ENCODE measurements at regions not wholly inside any gene's neighbourhood (a gene's known extent, or its start where the extent isn't known, plus 50 kb on each side); places are given as distances from the start of the nearest gene placed in this dataset.
"Not testable (repeated sequence)": the region's sequence is repeated elsewhere in the genome, so short reads cannot be mapped to it uniquely, and the experiment has no call there.

DNA sequence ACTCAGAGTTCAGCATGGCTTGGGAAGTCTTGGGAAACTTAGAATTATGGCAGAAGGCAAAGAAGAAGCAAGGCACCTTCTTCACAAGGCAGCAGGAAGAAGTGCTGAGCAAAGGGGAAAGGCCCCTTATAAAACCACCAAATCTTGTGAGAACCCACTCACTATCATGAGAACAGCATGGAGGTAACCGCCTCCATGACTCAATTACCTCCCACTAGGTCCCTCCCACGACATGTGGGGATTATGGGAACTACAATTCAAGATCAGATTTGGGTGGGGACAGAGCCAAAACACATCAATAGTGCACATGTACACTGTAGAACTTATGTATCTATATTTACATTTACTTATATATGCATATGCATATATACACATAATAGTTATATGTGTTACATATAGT, 565.3 kb upstream of the NR2F2 start:
- no peak for DNase-seq (ENCODE audit: low read depth in 3 of 3, low spot score in 1 of 3)

DNA sequence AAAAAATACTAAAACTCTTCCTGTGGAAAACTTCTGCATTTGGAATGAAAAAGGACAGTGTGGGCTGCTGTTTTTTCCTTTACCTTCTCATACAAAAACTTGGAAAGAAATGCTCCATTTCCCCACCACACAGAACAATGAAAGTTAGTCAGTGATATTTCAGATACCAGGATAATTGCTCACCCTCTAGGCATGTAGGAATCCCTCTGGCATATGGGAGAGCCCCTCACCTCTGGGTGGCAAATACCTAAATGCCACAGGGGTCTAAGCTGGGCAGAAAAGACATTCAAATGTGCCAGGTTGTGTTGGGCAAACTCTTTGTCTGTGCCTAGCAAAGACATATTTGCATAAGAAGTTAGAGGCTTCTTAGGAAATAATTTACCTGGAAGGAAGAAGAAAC, 560.3 kb upstream of the NR2F2 start:
- no peak for DNase-seq (ENCODE audit: low read depth in 3 of 3, low spot score in 1 of 3)

DNA sequence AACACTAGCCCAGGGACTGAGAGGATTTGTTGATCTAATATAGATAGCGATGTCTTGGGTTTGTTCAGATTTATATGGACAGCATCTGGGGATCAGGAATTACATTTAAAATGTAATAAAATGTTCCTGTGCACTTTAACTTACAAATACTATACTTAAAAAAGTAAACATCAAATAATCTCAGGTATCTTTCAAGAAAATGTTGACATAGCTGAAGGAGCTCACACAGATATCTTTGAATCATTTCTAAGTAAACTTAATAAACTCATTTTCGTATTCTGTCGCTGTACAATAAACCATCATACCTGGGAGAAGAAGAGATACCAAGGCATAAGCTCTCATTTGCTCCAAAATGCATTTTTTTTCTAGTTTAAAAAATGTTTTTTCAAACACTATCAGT, 557.5 kb upstream of the NR2F2 start:
- DNase-seq (ENCODE audit: low read depth in 3 of 3, low spot score in 1 of 3) = no peak

DNA sequence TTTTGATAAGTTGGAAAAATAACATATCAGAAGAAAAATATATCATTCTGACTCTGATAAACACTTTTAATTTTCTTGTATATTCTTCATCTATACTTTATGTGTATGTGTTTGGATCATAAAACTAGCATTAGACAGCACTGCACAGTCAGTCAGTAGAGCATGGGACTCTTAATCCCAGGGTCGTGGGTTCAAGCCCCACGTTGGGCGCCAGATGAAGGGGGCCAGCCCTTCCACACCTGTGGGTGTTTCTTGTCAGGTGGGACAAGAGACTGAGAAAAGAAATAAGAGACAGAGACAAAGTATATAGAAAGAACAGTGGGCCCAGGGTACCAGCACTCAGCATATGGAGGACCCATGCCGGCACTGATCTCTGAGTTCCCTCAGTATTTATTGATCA, 546.0 kb upstream of the NR2F2 start:
- DNase-seq (ENCODE audit: low read depth in 3 of 3, low spot score in 1 of 3) = no peak

DNA sequence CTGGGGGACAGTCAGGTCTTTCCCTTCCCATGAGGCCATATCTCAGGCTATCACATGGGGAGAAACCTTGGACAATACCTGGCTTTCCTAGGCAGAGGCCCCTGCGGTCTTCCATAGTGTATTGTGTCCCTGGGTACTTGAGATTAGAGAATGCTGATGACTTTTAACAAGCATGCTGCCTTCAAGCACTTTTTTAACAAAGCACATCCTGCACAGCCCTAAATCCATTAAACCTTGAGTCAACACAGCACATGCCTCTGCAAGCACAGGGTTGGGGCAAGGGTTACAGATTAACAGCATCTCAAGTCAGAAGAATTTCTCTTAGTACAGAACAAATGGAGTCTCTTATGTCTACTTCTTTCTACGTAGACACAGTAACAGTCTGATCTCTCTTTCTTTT, 545.2 kb upstream of the NR2F2 start:
- not testable (repeated sequence) for DNase-seq (ENCODE audit: low read depth in 3 of 3, low spot score in 1 of 3)

DNA sequence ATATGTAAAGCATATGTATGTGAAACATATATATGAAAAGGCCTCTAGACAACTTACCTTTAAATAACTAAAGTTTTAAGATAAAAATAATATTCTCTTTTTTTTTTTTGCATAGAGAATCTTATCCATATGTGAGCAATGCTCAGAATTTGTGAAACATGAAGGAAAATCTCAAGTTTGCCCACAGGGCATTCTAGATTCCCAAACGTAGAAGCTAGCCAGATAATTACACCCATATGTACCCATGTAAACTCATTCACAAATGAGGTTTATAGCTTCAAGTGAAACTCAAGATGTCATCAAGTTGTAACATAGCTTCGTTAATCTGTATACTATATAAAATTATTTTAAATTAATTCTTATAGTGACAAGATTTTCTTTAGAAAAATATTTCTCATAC, 537.3 kb upstream of the NR2F2 start:
- DNase-seq (ENCODE audit: low read depth in 3 of 3, low spot score in 1 of 3) = no peak

DNA sequence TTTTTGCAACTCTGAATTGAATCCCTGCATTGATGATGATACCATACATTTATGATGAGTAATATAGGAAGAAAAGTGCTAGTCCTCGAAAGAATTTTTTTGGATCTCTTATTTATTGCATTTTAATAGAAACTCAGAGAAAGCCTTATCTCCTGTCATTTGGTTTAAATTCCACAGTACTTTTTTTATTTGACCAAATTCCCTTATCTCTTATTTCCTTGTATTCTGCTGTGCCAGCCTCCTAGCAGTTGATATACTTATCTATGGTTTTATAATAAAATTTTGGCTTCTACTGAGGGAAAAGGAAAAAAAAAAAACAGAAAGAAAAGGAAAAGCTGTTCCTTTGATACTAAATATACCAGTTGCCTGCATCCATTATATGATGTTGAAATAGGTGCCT, 535.1 kb upstream of the NR2F2 start:
- DNase-seq (ENCODE audit: low read depth in 3 of 3, low spot score in 1 of 3) = no peak

DNA sequence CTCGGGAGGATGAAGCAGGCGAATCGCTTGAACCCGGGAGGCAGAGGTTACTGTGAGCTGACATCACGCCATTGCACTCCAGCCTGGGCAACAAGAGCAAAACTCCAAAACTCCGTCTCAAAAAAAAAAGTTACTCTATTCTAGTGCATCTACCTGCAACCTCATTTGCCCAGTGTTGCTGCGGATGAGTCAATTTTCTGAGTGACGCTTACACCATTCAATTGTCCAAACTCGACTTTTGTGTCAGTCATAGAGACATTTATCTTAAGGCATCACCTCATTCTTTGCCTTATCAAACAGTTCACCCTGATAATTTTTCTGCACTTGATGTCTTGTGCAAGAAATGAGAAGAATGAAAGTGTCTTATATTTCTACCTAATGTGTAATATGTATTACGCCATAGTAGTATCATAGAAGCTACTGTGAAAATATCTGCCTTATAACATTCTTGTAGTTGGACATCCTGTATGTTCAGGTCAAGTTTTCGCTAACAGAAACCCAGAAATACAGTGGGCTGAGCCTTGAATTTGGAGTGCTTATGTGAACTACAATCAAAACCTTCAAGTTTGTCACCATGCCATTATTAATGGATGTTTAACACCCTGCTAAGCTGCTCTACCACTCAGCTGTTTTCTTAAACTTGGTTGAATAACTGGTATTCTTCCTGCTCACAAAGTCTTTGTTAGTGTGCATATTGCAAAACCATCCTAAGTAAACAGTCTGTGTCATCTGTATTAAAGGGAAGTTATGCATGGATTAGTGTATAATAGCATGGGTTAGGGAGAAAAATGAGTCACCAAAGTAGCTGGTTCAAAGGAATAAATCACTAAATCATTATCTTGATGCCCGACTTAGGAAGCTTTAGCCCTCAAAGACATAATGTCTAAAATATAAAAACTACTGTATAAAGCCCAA, 531.0 kb upstream of the NR2F2 start:
- DNase-seq (ENCODE audit: low read depth in 3 of 3, low spot score in 1 of 3) = no peak

DNA sequence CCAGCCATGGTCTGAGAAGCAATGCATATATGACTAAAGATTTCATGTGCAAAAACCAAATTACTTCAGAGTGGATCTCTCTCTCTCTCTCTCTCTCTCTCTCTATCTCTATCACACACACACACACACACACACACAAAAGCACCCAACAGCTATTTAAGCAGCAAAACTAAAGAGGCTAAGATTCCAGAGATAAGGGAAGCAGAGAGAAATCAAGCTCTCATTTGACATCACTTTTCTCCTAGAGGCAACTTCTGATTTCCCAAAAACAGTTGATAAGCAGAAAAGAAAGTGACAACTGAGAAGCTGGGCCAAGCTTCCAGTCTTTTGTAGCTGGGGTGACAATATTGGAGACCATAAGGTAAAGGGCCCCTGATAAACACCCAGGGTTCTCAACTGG, 526.0 kb upstream of the NR2F2 start:
- DNase-seq (ENCODE audit: low read depth in 3 of 3, low spot score in 1 of 3) = no peak

DNA sequence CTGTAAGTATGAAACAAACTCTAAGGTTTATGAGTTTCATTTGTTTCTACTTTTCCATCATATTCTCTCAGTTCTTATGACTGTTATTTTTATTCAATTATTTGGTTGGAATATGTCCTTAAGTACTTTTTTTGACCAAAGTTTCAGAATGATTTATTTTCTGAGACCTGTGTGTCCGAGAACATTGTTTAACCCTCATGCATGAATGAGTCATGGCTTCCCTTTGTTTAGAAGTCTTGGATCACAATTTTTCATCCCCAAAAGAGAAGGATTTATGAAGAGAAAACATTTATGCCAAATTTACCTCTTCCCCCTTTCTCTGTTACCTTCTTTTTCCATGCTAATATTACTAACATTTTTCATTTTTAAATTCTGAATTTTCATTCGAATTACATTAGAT, 518.0 kb upstream of the NR2F2 start:
- DNase-seq (ENCODE audit: low read depth in 3 of 3, low spot score in 1 of 3) = no peak

DNA sequence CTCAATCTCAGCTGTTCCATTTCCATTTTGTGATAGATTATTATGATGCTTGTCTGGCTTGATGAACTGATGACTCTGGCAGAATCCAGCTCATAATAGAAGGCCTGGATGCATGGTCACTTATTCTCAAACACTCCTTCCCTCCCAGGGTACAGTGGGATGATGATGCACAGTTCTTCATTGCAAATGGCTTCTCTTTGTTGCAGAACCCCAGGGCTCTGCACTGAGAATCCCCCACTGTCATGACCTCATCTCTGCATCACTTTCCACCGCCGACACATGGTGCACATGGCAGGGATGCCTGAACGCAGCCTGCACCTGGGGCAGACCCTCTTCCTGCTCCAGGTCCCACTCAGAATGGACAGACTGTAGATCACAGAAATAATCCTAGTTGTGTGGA, 515.6 kb upstream of the NR2F2 start:
- no peak for DNase-seq (ENCODE audit: low read depth in 3 of 3, low spot score in 1 of 3)

DNA sequence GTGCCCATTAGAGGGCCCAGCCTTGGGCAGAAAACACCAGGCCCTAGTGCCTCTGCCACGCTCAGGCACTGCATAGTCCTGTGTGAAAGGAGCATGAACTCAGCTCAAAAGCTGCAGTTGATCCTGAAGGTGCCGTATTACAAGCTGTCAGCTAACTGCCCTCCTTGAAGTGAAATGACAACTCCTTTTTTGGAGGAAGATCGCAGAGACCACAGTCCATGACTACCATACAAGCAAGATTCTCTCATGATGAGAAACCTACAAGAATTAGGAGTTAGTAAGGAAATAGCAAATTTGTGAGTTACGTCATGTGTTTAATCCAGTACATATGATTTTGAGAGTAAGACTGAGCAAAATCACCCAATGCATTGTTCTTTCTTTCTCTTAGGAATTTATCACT, 513.9 kb upstream of the NR2F2 start:
- DNase-seq (ENCODE audit: low read depth in 3 of 3, low spot score in 1 of 3) = no peak

DNA sequence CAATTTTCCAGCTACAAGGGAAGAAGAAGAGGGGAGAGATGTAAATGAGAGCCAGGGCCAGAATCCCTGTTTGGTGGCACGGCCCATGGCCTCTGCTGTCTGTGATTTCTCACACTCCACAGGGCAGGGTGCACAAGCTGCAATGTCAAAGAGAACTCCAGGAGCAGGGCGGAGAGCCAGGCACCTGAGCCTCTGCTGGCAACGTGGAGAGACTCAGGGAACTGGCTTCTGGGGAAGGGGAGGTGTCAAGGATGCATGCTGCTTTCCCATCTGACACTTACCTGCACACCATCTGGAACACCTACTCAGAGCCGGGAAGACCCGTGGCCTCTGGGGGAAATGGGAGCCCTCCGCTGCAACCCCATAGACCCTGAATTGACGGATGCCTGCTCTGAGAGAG, 507.5 kb upstream of the NR2F2 start:
- DNase-seq (ENCODE audit: low read depth in 3 of 3, low spot score in 1 of 3) = no peak

DNA sequence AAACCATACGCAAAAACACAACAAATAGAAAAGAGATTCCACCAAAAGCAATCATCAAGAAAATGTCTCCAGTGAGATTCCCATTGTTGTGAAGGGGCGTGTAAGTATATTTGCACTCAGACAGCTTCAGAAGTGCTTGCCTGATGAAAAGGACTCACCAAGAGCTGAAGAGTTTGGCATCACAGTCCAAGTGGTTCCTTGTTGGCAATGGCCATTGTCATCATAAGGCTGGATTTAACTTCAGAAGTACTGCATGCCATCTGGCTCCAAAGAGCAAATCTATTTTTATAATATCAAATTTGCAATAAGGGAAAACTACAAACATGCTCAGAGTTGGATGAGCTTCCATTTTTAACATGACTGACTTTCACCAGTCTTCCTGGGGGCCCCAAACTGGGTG, 505.3 kb upstream of the NR2F2 start:
- no peak for DNase-seq (ENCODE audit: low read depth in 3 of 3, low spot score in 1 of 3)

DNA sequence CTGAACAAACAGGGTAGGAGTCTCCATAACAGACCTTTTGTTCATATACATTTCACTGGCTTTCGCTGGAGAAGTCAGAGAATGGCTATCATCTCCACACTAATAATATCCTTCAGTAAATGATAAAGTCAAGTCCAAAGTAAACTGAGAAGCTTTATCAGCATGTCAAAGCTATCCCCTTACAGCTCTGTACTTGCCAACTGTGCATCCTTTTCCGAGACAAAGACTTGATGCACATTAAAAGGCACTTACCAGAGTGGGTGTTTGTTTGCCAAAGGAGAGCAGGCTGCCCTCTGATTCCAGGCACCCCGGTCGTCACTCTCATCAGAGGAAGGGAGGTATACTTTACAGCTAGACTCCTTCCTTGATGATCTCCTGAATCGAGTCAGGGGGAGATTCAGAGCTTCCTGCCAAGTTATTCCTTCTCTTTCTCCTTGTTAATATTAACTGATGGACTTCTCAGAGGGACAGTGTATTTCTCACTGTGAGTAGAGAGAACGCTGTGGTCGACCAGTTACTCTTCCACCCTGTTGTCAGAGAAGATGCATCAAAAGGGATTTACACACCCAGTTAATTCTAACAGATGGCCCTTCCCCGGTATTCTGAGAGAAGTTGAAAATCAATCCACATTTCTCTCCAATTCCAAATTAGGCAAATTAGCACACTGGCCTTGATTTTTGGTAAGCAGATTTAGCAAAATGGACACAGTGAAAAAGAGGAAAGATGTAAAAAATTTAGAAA, 504.7 kb upstream of the NR2F2 start:
- DNase-seq (ENCODE audit: low read depth in 3 of 3, low spot score in 1 of 3) = no peak

DNA sequence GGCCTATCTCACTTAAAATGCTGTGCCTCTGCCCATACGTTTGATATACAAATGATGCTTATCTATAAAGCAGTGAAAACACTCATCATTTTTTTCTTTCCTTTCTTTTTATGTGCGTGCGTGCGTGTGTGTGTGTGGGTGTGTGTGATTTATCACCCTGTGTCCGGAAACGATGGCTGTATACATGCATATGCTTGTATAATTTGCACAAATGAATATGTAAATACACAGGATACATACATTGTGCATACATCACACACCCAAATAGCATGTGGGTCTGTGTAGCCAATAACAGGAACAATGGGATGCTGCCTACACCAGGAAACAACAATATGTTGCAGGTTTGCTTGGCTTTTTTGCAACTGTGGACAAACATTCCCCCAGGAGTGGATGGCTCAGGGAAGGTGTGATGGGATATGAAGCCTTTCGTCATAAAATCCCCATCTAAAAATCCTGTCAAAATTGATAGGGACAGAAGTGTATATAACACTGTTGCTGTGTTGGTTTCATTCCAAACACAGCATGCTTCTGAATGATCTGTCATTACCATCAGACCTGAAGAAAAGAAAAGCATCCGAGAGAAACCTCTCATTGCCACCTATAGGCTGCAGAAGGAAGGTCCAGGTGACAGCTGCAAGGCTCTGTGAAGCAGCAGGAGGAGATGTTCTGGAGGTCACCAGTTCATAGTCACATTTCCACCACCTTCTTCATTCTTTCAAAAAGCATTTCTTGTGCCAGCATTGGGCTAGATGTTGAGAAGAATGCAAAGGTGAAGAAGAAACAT, 503.9 kb upstream of the NR2F2 start:
- DNase-seq (ENCODE audit: low read depth in 3 of 3, low spot score in 1 of 3) = no peak

DNA sequence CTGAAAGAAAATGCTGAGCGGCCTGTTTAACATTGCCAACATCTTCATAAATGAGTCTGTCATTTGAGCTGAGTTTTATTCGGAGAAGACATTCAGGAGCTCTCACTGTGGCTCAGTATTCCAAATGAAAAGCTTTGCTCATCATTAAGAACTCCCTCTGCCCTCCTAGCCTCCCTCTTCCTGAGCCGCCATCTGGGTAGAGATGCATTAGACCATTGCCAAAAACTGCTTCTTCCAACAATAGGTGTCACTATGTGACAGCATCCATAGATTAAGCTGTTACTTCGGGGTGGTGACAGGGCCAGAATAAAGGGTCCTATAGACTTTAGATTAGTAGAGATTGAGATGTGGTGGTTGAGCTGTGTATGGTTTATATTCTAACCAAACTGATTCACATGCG, 501.4 kb upstream of the NR2F2 start:
- no peak for DNase-seq (ENCODE audit: low read depth in 3 of 3, low spot score in 1 of 3)

DNA sequence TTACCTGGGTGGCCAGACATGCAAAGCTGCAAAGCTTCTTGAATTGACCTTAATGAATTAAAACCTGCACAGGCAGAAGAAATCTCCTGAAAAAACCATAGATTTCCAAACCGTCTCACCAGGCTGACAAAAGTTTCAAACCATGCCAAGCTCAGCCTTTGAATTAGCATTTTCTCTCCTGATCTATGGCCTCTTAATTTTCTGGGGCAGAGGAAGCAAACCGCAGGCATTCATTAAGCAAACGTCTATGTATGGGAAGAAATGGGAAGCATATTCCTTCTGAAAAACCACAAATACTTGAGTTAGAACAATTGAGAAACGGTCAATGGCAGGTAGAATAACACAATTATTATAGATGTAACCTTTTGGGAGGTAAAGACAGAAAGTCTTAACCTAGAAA, 500.2 kb upstream of the NR2F2 start:
- DNase-seq (ENCODE audit: low read depth in 3 of 3, low spot score in 1 of 3) = no peak

DNA sequence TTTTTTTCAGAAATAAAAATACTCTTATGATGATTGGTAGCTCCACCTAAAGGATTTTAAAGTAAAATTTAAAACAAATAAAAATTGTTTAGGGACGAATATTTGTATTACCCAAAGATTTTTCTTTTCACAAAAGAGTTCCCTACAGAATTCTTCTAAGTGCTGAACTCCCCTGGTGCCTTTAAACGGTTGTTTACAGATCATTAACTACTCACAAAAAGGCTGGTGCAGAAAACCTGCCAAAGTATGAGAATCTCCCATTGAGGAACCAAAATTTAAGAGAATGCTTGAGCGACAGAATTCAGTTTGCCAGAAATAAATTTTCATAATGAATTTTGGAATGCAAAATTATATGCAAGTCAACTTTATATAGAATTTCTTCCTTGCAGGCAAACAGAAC, 497.8 kb upstream of the NR2F2 start:
- DNase-seq (ENCODE audit: low read depth in 3 of 3, low spot score in 1 of 3) = no peak

DNA sequence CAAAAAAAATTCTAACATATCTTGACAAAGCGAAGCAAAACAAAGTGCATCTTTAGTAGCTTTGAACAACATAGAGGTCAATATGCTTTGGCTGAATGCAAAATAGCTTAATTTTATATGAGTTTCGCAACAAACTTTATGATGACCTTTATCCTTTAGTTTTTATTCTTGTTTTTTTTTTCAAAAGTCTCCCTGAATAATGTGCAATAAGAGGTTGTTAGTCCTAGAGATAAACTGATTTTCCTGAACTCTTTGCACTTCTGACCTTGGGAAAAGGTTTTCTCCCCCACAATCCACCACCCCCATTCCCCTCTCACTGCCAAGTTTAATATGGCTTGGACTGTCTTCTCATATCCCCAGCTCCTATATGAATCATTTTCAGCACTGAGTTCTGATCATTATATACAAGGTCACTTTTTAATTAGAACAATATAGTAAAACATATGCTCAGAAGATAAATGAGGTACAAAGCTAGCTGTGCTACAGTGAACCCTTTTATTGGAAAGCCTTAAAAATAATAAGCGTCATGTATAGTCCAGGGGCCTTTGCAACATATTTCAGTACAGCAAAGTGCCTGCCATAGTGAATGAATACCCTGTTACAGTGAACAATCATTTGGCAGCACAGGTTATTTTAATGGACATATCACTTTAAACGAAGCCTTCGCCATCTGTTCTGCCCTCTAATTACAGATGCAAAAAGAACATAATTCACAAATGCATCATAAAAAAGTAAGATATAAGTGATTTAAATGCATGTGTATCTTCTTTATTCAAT, 496.3 kb upstream of the NR2F2 start:
- no peak for DNase-seq (ENCODE audit: low read depth in 3 of 3, low spot score in 1 of 3)

DNA sequence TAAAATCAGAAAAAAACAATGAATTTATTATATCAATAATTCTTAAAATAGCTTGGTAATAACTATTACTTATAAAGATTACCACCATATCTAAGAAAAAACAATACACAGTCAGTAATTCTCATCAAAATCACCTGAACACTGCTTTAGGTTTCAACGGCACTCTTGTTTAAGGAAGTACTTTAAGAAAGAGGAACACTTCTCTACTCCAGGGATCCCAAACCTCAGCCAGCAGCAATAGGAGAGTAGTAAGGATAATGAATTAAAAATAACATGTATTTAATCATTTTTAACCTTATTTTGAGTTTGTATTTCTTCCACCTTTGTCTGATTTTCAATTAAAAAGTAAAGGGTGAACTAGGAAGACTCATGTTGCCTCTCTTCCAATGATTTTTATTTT, 494.0 kb upstream of the NR2F2 start:
- no peak for DNase-seq (ENCODE audit: low read depth in 3 of 3, low spot score in 1 of 3)

All from stimulated activated CD4-positive, alpha-beta T cell treated with anti-CD3 and anti-CD28 coated beads, TNF-alpha, amount 100 ng/mL, for 1 hour (primary cell).